ENCODE measurements at regions not wholly inside any gene's neighbourhood (a gene's known extent, or its start where the extent isn't known, plus 50 kb on each side); places are given as distances from the start of the nearest gene placed in this dataset.
A peak's percentile ranks its signal among the peaks of the same experiment; 100 is the strongest.

DNA sequence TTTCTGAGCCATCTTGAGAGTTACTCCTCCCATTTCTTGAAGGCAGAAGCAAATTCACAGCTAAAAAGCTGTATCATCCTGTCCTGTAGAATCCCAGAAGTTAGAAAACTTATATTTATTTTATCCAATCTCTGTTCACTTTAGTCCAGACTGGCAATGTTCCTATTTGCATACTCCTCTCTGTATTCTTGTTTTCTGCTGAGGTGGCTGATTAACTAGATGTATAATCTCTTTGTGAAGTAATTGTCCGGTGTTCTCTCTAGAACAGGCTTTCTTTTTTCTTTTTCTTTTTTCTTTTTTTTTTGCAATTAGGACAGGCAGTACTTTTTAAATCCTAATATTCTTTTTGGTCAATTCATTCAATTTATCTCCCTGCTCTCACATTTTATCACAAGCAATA lies 411.0 kb downstream of the KCNJ3 start:
- H3K4me1 Mint-ChIP-seq = no peaks in the 10 kb centered on the region
- H3K36me3 Mint-ChIP-seq (ENCODE audit: low read depth) = no peaks in the 10 kb centered on the region
- TF ChIP-seq, protein P1, sequence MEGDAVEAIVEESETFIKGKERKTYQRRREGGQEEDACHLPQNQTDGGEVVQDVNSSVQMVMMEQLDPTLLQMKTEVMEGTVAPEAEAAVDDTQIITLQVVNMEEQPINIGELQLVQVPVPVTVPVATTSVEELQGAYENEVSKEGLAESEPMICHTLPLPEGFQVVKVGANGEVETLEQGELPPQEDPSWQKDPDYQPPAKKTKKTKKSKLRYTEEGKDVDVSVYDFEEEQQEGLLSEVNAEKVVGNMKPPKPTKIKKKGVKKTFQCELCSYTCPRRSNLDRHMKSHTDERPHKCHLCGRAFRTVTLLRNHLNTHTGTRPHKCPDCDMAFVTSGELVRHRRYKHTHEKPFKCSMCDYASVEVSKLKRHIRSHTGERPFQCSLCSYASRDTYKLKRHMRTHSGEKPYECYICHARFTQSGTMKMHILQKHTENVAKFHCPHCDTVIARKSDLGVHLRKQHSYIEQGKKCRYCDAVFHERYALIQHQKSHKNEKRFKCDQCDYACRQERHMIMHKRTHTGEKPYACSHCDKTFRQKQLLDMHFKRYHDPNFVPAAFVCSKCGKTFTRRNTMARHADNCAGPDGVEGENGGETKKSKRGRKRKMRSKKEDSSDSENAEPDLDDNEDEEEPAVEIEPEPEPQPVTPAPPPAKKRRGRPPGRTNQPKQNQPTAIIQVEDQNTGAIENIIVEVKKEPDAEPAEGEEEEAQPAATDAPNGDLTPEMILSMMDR (IDR thresholded peaks at IDR 0.05; ENCODE audit: unreplicated experiment in 3 of 3) = no peak
- no peak overlapping the region for H3K27ac Mint-ChIP-seq
- H3K27me3 Mint-ChIP-seq (ENCODE audit: low read depth) = no peaks in the 10 kb centered on the region
- H3K9me3 Mint-ChIP-seq = no peaks in the 10 kb centered on the region
- no peak overlapping the region for H3K4me3 Mint-ChIP-seq

DNA sequence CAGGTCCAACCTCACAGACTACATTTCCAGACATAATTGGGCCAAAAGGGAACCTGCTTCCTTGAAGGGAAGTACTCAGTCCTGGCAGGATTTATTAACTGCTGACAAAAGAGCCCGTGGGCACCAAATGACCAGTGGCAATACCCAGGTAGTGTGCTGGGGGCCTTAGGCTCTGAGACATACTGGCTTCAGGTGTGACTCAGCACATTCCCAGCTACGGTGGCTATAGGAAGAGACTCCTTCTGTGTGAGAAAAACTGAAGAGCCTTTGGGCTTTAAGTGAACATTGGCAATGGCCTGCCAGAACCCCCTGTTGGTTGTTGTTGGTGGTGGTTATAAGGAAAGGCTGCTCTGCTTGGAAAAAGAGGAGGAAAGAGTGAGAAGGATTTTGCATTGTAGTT lies 401.8 kb downstream of the KCNJ3 start:
- no peaks in the 10 kb centered on the region for H3K27me3 Mint-ChIP-seq (ENCODE audit: low read depth)
- peaks cover 16% of the 10 kb centered on the region for H3K9me3 Mint-ChIP-seq
- H3K27ac Mint-ChIP-seq = no peak overlapping the region
- H3K4me3 Mint-ChIP-seq = no peak overlapping the region
- H3K4me1 Mint-ChIP-seq = no peaks in the 10 kb centered on the region
- peaks cover 6% of the 10 kb centered on the region for H3K36me3 Mint-ChIP-seq (ENCODE audit: low read depth)
- TF ChIP-seq, protein P1 (IDR thresholded peaks at IDR 0.05; ENCODE audit: unreplicated experiment in 3 of 3) = no peak

DNA sequence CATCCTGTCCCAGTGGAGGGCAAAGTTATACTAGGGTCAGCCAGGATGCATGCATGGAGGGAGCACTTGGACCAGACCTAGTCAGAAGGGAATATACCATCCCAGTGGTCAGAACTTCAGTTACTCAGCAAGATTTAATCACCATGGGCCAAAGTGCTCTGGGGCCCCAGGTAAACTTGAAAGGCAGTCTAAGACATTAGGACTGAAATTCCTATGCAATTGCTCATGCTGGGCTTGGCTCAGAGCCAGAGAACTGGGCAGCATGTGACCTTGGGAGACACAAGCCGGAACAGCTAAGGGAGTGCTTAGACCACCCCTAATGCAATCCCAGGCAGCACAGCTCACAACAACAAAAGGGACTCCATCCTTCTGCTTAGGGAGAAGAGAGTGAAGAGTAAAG lies 401.3 kb downstream of the KCNJ3 start:
- H3K9me3 Mint-ChIP-seq = peaks cover 16% of the 10 kb centered on the region
- no peak overlapping the region for H3K4me3 Mint-ChIP-seq
- H3K27me3 Mint-ChIP-seq (ENCODE audit: low read depth) = no peaks in the 10 kb centered on the region
- TF ChIP-seq, protein P1 (IDR thresholded peaks at IDR 0.05; ENCODE audit: unreplicated experiment in 3 of 3) = no peak
- peaks cover 6% of the 10 kb centered on the region for H3K36me3 Mint-ChIP-seq (ENCODE audit: low read depth)
- peak overlapping the region in 1 of 3 experiments; percentile 23 for H3K27ac Mint-ChIP-seq
- no peaks in the 10 kb centered on the region for H3K4me1 Mint-ChIP-seq

DNA sequence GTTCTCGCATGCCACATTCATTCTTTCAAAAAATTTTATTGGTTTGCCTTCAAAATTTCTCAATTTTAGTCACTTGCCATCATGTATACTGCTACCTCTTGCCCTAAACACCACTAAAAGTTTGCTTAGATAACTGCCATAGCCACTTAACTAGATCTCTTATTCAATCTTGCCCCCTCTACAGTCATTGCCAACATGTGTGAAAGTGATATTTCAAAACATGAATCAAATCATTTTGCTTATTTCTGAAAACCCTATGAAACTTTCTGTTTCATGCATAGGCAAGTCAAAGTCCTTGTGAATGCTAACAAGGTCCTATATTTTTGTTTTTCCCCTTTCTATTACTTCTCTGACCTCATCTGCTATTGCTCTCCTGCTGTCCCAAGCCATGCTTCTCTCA lies 397.1 kb downstream of the KCNJ3 start:
- TF ChIP-seq, protein P1 (IDR thresholded peaks at IDR 0.05; ENCODE audit: unreplicated experiment in 3 of 3) = no peak
- H3K4me1 Mint-ChIP-seq = no peaks in the 10 kb centered on the region
- no peak overlapping the region for H3K27ac Mint-ChIP-seq
- no peaks in the 10 kb centered on the region for H3K36me3 Mint-ChIP-seq (ENCODE audit: low read depth)
- H3K9me3 Mint-ChIP-seq = peaks cover 6% of the 10 kb centered on the region
- no peak overlapping the region for H3K4me3 Mint-ChIP-seq
- no peaks in the 10 kb centered on the region for H3K27me3 Mint-ChIP-seq (ENCODE audit: low read depth)

DNA sequence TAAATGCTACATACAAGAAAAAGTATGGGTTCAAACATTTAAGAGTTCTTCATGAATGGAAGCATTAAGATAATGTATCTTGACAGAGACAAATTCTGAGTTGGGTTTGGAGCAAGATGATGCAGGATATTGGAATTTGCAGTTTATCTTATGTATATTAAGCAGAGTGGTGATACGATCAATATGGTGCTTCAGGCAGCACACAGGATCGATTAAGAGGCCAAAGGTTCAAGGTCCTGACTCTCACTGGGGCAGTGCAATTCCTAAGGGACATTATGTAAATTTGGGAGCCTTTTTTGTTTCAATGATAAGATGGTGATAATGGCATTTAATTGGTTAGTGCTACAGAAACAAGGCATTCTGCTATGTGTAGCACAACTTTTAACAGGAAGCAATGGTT lies 381.9 kb downstream of the KCNJ3 start:
- H3K27me3 Mint-ChIP-seq (ENCODE audit: low read depth) = no peaks in the 10 kb centered on the region
- no peak overlapping the region for H3K27ac Mint-ChIP-seq
- TF ChIP-seq, protein P1 (IDR thresholded peaks at IDR 0.05; ENCODE audit: unreplicated experiment in 3 of 3) = no peak
- no peaks in the 10 kb centered on the region for H3K9me3 Mint-ChIP-seq
- no peak overlapping the region for H3K4me3 Mint-ChIP-seq
- H3K4me1 Mint-ChIP-seq = no peaks in the 10 kb centered on the region
- H3K36me3 Mint-ChIP-seq (ENCODE audit: low read depth) = no peaks in the 10 kb centered on the region

DNA sequence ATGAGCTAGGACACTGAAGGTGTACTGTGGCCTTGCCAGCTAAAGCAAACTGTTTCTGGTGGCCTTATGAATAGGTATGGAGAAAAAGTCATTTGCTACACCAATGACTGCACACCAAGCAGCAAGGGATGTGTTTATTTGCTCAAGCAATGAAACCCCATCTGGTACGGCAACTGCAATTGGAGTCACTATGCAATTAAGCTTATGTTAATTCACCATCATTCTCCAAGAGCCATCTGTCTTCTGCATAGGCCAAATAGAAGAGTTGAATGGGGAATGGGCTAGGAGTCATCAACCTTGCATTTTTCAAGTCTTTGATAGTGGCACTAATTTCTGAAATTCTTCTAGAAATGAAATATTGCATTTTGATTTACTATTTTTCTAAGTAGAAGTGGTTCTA lies 372.0 kb downstream of the KCNJ3 start:
- TF ChIP-seq, protein P1 (IDR thresholded peaks at IDR 0.05; ENCODE audit: unreplicated experiment in 3 of 3) = no peak
- Mint-ChIP-seq H3K36me3 (ENCODE audit: low read depth) (no peaks in the 10 kb centered on the region), H3K9me3 (no peaks in the 10 kb centered on the region), H3K27me3 (ENCODE audit: low read depth) (no peaks in the 10 kb centered on the region), H3K4me1 (no peaks in the 10 kb centered on the region), H3K4me3 (no peak overlapping the region), H3K27ac (peak overlapping the region in 1 of 3 experiments; percentile 4)
